ENCODE measurements at regions not wholly inside any gene's neighbourhood (a gene's known extent, or its start where the extent isn't known, plus 50 kb on each side); places are given as distances from the start of the nearest gene placed in this dataset.
"Not testable (repeated sequence)": the region's sequence is repeated elsewhere in the genome, so short reads cannot be mapped to it uniquely, and the experiment has no call there.

- Histone ChIP-seq H3K36me3 (ENCODE audit: insufficient read depth in 1 of 2, low read depth in 1 of 2) (no peaks in the 10 kb centered on the region), H3K27ac (no peak overlapping the region), H3K9me3 (no peaks in the 10 kb centered on the region), H3K4me3 (no peak overlapping the region), H3K4me1 (peaks cover 13% of the 10 kb centered on the region), H3K27me3 (ENCODE audit: insufficient read depth in 3 of 3, low read length in 2 of 3) (no peaks in the 10 kb centered on the region)
- peak in 1 of 2 donors; percentile 26 for DNase-seq
- intact Hi-C loops (cut with DNase I): no loop called here
- 74 to 82% (median 82%) methylated on average over 20 of the region's 20 CpGs for WGBS, 3 donors
- TF ChIP-seq CTCF (IDR thresholded peaks at IDR 0.05): no peak
- ATAC-seq: no peak
Observed at GRCh38 chr11:70597751-70598625, 199.7 kb downstream of the CTTN start.

DNA sequence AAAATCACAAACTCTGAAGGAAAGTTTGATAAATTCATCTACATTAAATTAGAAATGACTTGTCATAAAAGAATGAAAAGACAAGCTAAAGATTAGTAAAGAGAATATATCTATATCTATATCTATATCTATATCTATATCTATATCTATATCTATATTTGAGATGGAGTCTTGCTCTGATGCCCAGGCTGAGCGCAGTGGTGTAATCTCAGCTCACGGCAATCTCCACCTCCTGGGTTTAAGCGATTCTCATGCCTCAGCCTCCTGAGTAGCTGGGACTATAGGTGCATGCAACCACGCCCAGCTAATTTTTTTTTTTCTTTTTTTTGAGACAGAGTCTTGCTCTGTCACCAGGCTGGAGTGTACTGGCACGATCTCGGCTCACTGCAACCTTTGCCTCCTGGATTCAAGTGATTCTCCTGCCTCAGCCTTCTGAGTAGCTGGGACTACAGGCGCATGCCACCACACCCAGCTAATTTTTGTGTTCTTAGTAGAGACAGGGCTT is 202.6 kb downstream of the CTTN start:
- intact Hi-C loops (cut with DNase I); H3K4me3 ChIP-seq; H3K9me3 ChIP-seq; H3K36me3 ChIP-seq (ENCODE audit: insufficient read depth in 1 of 2, low read depth in 1 of 2); H3K27ac ChIP-seq; ATAC-seq; H3K27me3 ChIP-seq (ENCODE audit: insufficient read depth in 3 of 3, low read length in 2 of 3); H3K4me1 ChIP-seq: not testable (repeated sequence)
- 91 to 94% (median 93%) methylated on average over 7 of the region's 7 CpGs for WGBS, 3 donors
- DNase-seq: peak in 1 of 2 donors; percentile 3

- Histone ChIP-seq H3K4me1 (no peaks in the 10 kb centered on the region), H3K36me3 (ENCODE audit: insufficient read depth in 1 of 2, low read depth in 1 of 2) (no peaks in the 10 kb centered on the region), H3K9me3 (no peaks in the 10 kb centered on the region), H3K27me3 (ENCODE audit: insufficient read depth in 3 of 3, low read length in 2 of 3) (no peaks in the 10 kb centered on the region), H3K27ac (no peak overlapping the region), H3K4me3 (no peak overlapping the region)
- intact Hi-C loops (cut with DNase I): no loop called here
- TF ChIP-seq CTCF (IDR thresholded peaks at IDR 0.05): no peak
- 81 to 86% (median 84%) methylated on average over 11 of the region's 11 CpGs for WGBS, 3 donors
- ATAC-seq (no peak), DNase-seq (peak in 1 of 2 donors; percentile 36)
Observed at GRCh38 chr11:70601861-70602538, 203.7 kb downstream of the CTTN start.

- DNase-seq: peak in 1 of 2 donors; percentile 41
- 53 to 71% (median 54%) methylated on average over 10 of the region's 10 CpGs for WGBS, 3 donors
- peak in 1 of 4 donors; percentile 53 for ATAC-seq
- no peaks in the 10 kb centered on the region for H3K27me3 ChIP-seq (ENCODE audit: insufficient read depth in 3 of 3, low read length in 2 of 3)
- H3K4me3 ChIP-seq: no peak overlapping the region
- peaks cover 4% of the 10 kb centered on the region for H3K4me1 ChIP-seq
- intact Hi-C loops (cut with DNase I): no loop called here
- no peaks in the 10 kb centered on the region for H3K36me3 ChIP-seq (ENCODE audit: insufficient read depth in 1 of 2, low read depth in 1 of 2)
- H3K27ac ChIP-seq: no peak overlapping the region
- no peak for TF ChIP-seq CTCF (IDR thresholded peaks at IDR 0.05)
- no peaks in the 10 kb centered on the region for H3K9me3 ChIP-seq
Observed at GRCh38 chr11:70603114-70603755, 204.9 kb downstream of the CTTN start.

DNA sequence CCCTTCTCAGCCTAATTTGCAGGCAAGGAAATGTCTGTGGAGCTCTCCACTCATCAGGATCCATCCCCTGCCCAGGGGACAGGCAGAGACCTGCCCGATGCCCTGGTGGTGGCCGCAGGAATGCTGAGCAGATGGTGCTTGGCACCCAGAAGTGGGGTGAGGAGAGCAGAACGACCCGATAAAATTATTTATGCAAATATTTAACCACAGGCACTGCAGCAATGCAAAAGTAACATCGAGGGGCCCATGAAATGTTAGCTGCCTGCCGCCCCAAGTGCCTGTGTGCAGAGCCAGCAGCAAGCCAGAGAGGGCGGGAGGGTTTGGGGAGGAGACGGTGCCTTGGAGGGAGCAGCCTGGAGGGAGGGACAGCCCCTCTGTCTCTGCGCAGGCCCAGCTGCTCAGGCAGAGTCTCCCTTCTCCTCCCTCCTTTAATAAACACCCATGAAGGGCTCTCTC is 205.5 kb downstream of the CTTN start:
- Histone ChIP-seq H3K9me3 (no peaks in the 10 kb centered on the region), H3K36me3 (ENCODE audit: insufficient read depth in 1 of 2, low read depth in 1 of 2) (no peaks in the 10 kb centered on the region), H3K4me1 (peaks cover 9% of the 10 kb centered on the region), H3K4me3 (no peak overlapping the region), H3K27ac (no peak overlapping the region), H3K27me3 (ENCODE audit: insufficient read depth in 3 of 3, low read length in 2 of 3) (no peaks in the 10 kb centered on the region)
- TF ChIP-seq CTCF (IDR thresholded peaks at IDR 0.05): no peak
- intact Hi-C loops (cut with DNase I): no loop called here
- ATAC-seq: no peak
- peak in 1 of 2 donors; percentile 32 for DNase-seq
- 41 to 66% (median 53%) methylated on average over 9 of the region's 9 CpGs for WGBS, 3 donors
